Umbilical cord (tissue), 1 donor: ENCODE measurements at regions not wholly inside any gene's neighbourhood (a gene's known extent, or its start where the extent isn't known, plus 50 kb on each side); places are given as distances from the start of the nearest gene placed in this dataset.
A peak's percentile ranks its signal among the peaks of the same experiment; 100 is the strongest.

Experiments
- DNase-seq: peaks from one replicate; pipeline ENCODE4 v3.0.0-alpha.2; 2015; ENCODE audit warnings: low spot score

- DNase-seq: no peak
Measured at GRCh38 chr2:123916051-123916450, 109.0 kb upstream of the CNTNAP5 start.

GRCh38 chr2:123916531-123916930, 108.6 kb upstream of the CNTNAP5 start:
- peak; percentile 41 for DNase-seq

DNA sequence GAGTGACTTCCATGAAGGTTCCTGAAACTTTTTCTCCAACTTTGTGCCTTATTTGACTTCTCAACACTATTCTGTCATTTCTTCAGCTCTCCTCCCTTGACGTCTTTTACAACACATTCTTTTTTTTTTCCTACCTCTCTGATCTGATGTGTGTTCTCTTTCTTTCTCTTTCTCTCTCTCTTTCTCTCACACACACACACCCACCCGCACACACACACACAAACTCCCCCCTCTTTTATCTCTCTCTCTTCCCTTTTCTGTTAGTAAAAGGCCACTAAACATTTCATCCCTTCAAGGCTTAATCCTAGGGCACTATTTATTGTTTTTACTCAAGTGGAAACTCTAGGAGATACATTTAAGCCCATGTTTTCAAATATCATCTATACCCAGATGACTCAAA, 107.8 kb upstream of the CNTNAP5 start:
- DNase-seq: no peak

DNA sequence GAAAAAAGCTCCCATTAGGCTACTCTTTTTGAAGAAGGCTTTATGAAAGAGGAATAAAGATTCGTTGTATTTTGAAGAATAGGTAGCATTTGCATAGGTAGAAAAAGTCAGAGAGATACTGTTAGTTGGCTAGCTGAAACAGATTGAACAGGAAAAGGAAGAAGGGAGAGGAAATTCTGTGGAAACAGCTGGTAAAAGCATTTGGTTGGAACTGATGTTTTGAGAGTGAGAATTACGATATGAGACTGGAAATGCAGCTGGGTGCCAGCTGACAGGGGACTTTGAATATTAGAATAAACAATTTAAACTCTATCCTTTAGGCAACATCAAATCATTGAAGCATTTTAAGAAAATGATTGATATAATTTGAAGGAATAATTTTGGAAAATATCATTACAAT, 96.7 kb upstream of the CNTNAP5 start:
- no peak for DNase-seq

DNA sequence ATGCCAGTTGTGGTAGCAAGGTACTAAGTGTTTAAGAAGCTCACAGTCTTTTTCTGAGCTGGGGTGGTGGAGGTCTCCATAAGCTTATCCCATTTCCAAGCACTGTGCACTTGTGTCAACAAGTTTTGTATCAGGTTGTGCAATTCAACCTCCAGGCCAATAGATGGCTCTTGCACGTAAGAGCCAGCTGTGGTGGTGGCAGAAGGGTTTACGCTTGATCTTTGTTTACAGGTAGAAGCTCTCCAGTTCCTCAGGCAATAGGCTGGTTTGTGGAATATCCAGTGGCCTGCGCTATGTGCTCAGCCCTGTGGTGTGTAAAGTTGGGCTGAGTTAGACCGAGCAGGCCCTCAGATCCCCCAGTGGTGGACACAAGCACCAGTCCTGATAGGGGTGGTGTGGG, 89.7 kb upstream of the CNTNAP5 start:
- DNase-seq: no peak

DNA sequence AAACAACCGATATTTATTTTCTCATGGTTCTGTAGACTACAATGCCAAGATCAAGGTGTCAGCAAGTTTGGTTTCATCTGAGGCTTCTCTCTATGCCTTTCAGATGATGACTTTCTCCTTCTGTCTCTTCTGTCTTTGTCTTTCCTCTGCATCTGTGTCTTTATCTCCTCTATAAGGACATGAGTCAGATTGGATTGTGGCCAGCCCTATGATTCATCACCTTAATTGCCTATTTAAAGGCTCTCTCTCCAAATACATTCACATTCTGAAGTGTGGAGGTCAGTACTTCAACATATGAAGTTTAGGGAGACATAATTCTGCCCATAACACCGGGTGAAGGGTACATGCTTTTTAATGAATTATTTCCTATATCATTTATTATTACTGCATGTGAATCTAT, 71.2 kb upstream of the CNTNAP5 start:
- peak; percentile 7 for DNase-seq

DNA sequence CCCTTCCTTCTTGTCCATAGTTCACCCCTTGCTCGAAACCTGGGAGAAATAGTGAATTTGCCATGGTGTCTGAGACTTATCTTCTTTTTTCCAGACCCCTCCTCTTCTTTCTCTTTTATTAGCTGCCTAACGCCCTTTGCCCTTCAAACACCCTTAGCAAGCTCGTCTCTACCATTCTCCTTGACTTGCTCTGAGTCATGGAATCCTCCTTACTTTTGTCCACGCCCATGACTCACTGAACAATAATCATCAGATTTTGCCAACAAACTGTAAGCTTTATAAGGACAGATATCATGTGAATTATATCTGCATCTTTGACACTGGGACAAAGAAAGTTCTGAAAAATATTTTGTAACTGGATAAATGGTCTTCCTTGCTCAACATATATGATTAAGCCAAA, 67.1 kb upstream of the CNTNAP5 start:
- no peak for DNase-seq

GRCh38 chr2:123961576-123961975, 63.5 kb upstream of the CNTNAP5 start:
- DNase-seq: no peak

- no peak for DNase-seq
Measured at GRCh38 chr2:123971564-123972318, 53.3 kb upstream of the CNTNAP5 start.
